OCI-LY1 (cell line): ENCODE measurements at regions not wholly inside any gene's neighbourhood (a gene's known extent, or its start where the extent isn't known, plus 50 kb on each side); places are given as distances from the start of the nearest gene placed in this dataset.

Experiments
- H2AFZ ChIP-seq: fragments of 200-600 bp; sonication (generic), shearing (Covaris generic); 2 replicates; pipeline ENCODE4 v1.6.0; 2014; ENCODE audit warnings: antibody characterized with exemption, mild to moderate bottlenecking, low read length
- H3F3A ChIP-seq: fragments of 200-600 bp; sonication (generic), shearing (Covaris generic); 2 replicates; pipeline ENCODE4 v1.6.0; 2014; ENCODE audit warnings: mild to moderate bottlenecking, antibody characterized with exemption, low read length, moderate library complexity; ENCODE audit not compliant: insufficient read depth
- H3K27ac ChIP-seq: fragments of 200-600 bp; sonication (generic); 2 replicates; pipeline ENCODE4 v1.5.1; 2014; ENCODE audit warnings: low read length, mixed run types, mild to moderate bottlenecking, low read depth; ENCODE audit not compliant: poor library complexity, severe bottlenecking
- H3K27me3 ChIP-seq: fragments of 200-600 bp; sonication (generic); 2 replicates; pipeline ENCODE4 v1.6.0; 2014; ENCODE audit warnings: antibody characterized with exemption, mild to moderate bottlenecking, low read length, moderate library complexity; ENCODE audit not compliant: insufficient read depth
- H3K36me3 ChIP-seq: fragments of 200-600 bp; sonication (generic); 2 replicates; pipeline ENCODE4 v1.6.1; 2014; ENCODE audit warnings: mild to moderate bottlenecking, antibody characterized with exemption, low read length, moderate library complexity, mixed read lengths; ENCODE audit not compliant: insufficient read depth
- H3K4me1 ChIP-seq: fragments of 200-600 bp; sonication (generic); 2 replicates; pipeline ENCODE4 v1.5.1; 2014; ENCODE audit warnings: mild to moderate bottlenecking, low read length, moderate library complexity; ENCODE audit not compliant: insufficient read depth, severe bottlenecking
- H3K4me2 ChIP-seq: fragments of 200-600 bp; sonication (generic), shearing (Covaris generic); 2 replicates; pipeline ENCODE4 v1.6.1; 2014; ENCODE audit warnings: low read length
- H3K4me3 ChIP-seq: fragments of 200-600 bp; sonication (generic); 2 replicates; pipeline ENCODE4 v1.5.1; 2014; ENCODE audit warnings: low read length, low read depth, mild to moderate bottlenecking, mixed read lengths; ENCODE audit not compliant: poor library complexity, severe bottlenecking
- H3K79me2 ChIP-seq: fragments of 200-600 bp; shearing (Covaris generic); 2 replicates; pipeline ENCODE4 v1.6.1; 2016; ENCODE audit warnings: mixed run types, low read length, mixed read lengths; ENCODE audit not compliant: insufficient read depth
- H3K9ac ChIP-seq: fragments of 200-600 bp; sonication (generic), shearing (Covaris generic); 2 replicates; pipeline ENCODE4 v1.6.1; 2014; ENCODE audit warnings: mild to moderate bottlenecking, low read length, mixed read lengths
- H3K9me2 ChIP-seq: fragments of 200-600 bp; sonication (generic), shearing (Covaris generic); 2 replicates; pipeline ENCODE4 v1.6.1; 2014; ENCODE audit warnings: low read depth, mild to moderate bottlenecking, low read length, mixed read lengths
- H3K9me3 ChIP-seq: fragments of 200-600 bp; shearing (Covaris generic); 2 replicates; pipeline ENCODE4 v1.6.1; 2014; ENCODE audit warnings: low read length, mixed read lengths
- H4K20me1 ChIP-seq: fragments of 200-600 bp; sonication (generic), shearing (Covaris generic); 2 replicates; pipeline ENCODE4 v1.6.0; 2016; ENCODE audit warnings: mild to moderate bottlenecking, low read length; ENCODE audit not compliant: insufficient read depth
- CTCF ChIP-seq: fragments of 200-600 bp; sonication (generic), shearing (Covaris generic); IDR thresholded peaks from 2 replicates; pipeline ENCODE4 v1.5.1; 2017; ENCODE audit warnings: mild to moderate bottlenecking, antibody characterized with exemption, low read length, moderate library complexity, mixed read lengths
- EZH2 ChIP-seq: fragments of 200-600 bp; sonication (generic), shearing (Covaris generic); IDR thresholded peaks from 2 replicates; pipeline ENCODE4 v1.8.0; 2017; ENCODE audit warnings: borderline replicate concordance, mixed run types, mild to moderate bottlenecking, antibody characterized with exemption, low read length, moderate library complexity, mixed read lengths

- no peaks in the 10 kb centered on the region for H3K9me2 ChIP-seq
- no peak overlapping the region; the same call in 1 of the 2 replicates for H3K9ac ChIP-seq
- peak overlapping the region; percentile 35 for H3K4me3 ChIP-seq
- no peaks in the 10 kb centered on the region for H3K36me3 ChIP-seq
- H2AFZ ChIP-seq, result peak overlapping the region; percentile 62; the same call in 1 of the 2 replicates
- H3F3A ChIP-seq, result no peaks in the 10 kb centered on the region
- no peak for TF ChIP-seq EZH2
- no peak for TF ChIP-seq CTCF
- no peaks in the 10 kb centered on the region; the same call in 1 of the 2 replicates for H3K9me3 ChIP-seq
- H4K20me1 ChIP-seq, result no peaks in the 10 kb centered on the region
- H3K27me3 ChIP-seq, result no peaks in the 10 kb centered on the region
- no peaks in the 10 kb centered on the region for H3K79me2 ChIP-seq
- peaks cover 41% of the 10 kb centered on the region for H3K4me1 ChIP-seq
- H3K27ac ChIP-seq, result peak overlapping the region; percentile 76
- H3K4me2 ChIP-seq, result peak overlapping the region; percentile 51
These were observed 191.3 kb upstream of the RHOBTB1 start for GRCh38 chr10:61135276-61135721.

- Histone ChIP-seq H3K9me2 (no peaks in the 10 kb centered on the region), H3K4me1 (peaks cover 30% of the 10 kb centered on the region), H3K27ac (no peak overlapping the region), H3K79me2 (no peaks in the 10 kb centered on the region), H3K4me3 (no peak overlapping the region), H3K9ac (no peak overlapping the region), H2AFZ (no peak overlapping the region), H3K27me3 (no peaks in the 10 kb centered on the region), H3K9me3 (no peaks in the 10 kb centered on the region; the same call in 1 of the 2 replicates), H3F3A (no peaks in the 10 kb centered on the region), H4K20me1 (no peaks in the 10 kb centered on the region), H3K36me3 (no peaks in the 10 kb centered on the region), H3K4me2 (no peak overlapping the region)
- no peak for TF ChIP-seq CTCF
- no peak for TF ChIP-seq EZH2
These were observed 186.4 kb upstream of the RHOBTB1 start for GRCh38 chr10:61130366-61130765.

- H3K4me2 ChIP-seq, result no peak overlapping the region
These were observed 184.2 kb upstream of the RHOBTB1 start for GRCh38 chr10:61128196-61128595.

More at GRCh38 chr10:61128196-61128595, 184.2 kb upstream of the RHOBTB1 start:
- Histone ChIP-seq H3K27me3 (no peaks in the 10 kb centered on the region), H4K20me1 (no peaks in the 10 kb centered on the region), H2AFZ (no peak overlapping the region), H3K9me3 (no peaks in the 10 kb centered on the region; the same call in 1 of the 2 replicates), H3K4me3 (no peak overlapping the region), H3K4me1 (peaks cover 38% of the 10 kb centered on the region), H3K79me2 (no peaks in the 10 kb centered on the region), H3F3A (no peaks in the 10 kb centered on the region), H3K9me2 (no peaks in the 10 kb centered on the region), H3K27ac (no peak overlapping the region), H3K36me3 (no peaks in the 10 kb centered on the region), H3K9ac (no peak overlapping the region)
- no peak for TF ChIP-seq CTCF
- TF ChIP-seq EZH2, result no peak
